Panc1 (cell line): ENCODE measurements at regions not wholly inside any gene's neighbourhood (a gene's known extent, or its start where the extent isn't known, plus 50 kb on each side); places are given as distances from the start of the nearest gene placed in this dataset.

Source experiments
- POLR2AphosphoS5 ChIP-seq: IDR thresholded peaks from 2 replicates; pipeline ENCODE4 v1.6.1; 2012; ENCODE audit warnings: mild to moderate bottlenecking, low read depth, low read length, moderate library complexity
- TF ChIP-seq, protein P1 (sequence below): fragments of 450-650 bp; IDR thresholded peaks from 2 replicates; pipeline ENCODE4 v1.5.1; 2017; ENCODE audit warnings: mild to moderate bottlenecking
- TF ChIP-seq, protein P2 (sequence below), 2 experiments: IDR thresholded peaks; 2 replicates each; pipeline ENCODE4 v1.6.1; 2011 to 2012; ENCODE audit warnings: low read depth in 2 of 2, control low read depth in 1 of 2, low read length in 1 of 2, mild to moderate bottlenecking in 1 of 2, moderate library complexity in 1 of 2; ENCODE audit not compliant: insufficient read depth in 1 of 2

DNA sequence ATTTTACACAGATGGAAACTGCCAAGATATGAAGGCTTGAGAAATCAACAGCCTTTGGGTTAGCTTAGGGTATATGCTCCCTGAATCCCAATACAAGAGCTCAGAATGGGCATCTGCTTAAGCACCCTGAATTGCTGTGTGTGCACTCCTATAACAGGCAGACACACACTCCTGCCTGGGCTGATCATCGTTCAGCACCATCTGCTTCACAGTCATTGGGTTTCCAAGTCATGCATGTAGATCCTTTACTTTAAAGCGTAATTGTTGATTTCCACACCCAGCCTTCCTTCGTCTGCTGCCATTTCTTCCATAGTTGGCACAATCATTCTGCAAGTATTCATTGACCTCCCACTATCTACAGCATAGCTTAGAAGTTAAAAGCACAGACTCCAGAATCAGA lies 263.5 kb downstream of the CBLN4 start:
- TF ChIP-seq, protein P1, sequence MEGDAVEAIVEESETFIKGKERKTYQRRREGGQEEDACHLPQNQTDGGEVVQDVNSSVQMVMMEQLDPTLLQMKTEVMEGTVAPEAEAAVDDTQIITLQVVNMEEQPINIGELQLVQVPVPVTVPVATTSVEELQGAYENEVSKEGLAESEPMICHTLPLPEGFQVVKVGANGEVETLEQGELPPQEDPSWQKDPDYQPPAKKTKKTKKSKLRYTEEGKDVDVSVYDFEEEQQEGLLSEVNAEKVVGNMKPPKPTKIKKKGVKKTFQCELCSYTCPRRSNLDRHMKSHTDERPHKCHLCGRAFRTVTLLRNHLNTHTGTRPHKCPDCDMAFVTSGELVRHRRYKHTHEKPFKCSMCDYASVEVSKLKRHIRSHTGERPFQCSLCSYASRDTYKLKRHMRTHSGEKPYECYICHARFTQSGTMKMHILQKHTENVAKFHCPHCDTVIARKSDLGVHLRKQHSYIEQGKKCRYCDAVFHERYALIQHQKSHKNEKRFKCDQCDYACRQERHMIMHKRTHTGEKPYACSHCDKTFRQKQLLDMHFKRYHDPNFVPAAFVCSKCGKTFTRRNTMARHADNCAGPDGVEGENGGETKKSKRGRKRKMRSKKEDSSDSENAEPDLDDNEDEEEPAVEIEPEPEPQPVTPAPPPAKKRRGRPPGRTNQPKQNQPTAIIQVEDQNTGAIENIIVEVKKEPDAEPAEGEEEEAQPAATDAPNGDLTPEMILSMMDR = no peak
- TF ChIP-seq POLR2AphosphoS5 = no peak
- TF ChIP-seq, protein P2, sequence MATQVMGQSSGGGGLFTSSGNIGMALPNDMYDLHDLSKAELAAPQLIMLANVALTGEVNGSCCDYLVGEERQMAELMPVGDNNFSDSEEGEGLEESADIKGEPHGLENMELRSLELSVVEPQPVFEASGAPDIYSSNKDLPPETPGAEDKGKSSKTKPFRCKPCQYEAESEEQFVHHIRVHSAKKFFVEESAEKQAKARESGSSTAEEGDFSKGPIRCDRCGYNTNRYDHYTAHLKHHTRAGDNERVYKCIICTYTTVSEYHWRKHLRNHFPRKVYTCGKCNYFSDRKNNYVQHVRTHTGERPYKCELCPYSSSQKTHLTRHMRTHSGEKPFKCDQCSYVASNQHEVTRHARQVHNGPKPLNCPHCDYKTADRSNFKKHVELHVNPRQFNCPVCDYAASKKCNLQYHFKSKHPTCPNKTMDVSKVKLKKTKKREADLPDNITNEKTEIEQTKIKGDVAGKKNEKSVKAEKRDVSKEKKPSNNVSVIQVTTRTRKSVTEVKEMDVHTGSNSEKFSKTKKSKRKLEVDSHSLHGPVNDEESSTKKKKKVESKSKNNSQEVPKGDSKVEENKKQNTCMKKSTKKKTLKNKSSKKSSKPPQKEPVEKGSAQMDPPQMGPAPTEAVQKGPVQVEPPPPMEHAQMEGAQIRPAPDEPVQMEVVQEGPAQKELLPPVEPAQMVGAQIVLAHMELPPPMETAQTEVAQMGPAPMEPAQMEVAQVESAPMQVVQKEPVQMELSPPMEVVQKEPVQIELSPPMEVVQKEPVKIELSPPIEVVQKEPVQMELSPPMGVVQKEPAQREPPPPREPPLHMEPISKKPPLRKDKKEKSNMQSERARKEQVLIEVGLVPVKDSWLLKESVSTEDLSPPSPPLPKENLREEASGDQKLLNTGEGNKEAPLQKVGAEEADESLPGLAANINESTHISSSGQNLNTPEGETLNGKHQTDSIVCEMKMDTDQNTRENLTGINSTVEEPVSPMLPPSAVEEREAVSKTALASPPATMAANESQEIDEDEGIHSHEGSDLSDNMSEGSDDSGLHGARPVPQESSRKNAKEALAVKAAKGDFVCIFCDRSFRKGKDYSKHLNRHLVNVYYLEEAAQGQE (IDR thresholded peaks at IDR 0.05; ENCODE audit: insufficient read depth in 1 of 2, low read depth in 2 of 2, low read length in 1 of 2) = no peak
